ENCODE measurements at regions not wholly inside any gene's neighbourhood (a gene's known extent, or its start where the extent isn't known, plus 50 kb on each side); places are given as distances from the start of the nearest gene placed in this dataset.

- no peak for TF ChIP-seq CTCF (IDR thresholded peaks at IDR 0.05; ENCODE audit: low read depth, low read length)
These were observed 135.1 kb downstream of the CHIC2 start for GRCh38 chr4:53929311-53929710.

GRCh38 chr4:53928825-53929224, 135.6 kb downstream of the CHIC2 start:
- no peak for TF ChIP-seq CTCF (IDR thresholded peaks at IDR 0.05; ENCODE audit: low read depth, low read length)
- no peak overlapping the region for H3K4me3 ChIP-seq (ENCODE audit: low read depth, low read length)

More at GRCh38 chr4:53929311-53929710, 135.1 kb downstream of the CHIC2 start:
- H3K4me3 ChIP-seq (ENCODE audit: low read depth, low read length) = no peak overlapping the region

- TF ChIP-seq CTCF (IDR thresholded peaks at IDR 0.05; ENCODE audit: low read depth, low read length) = no peak
- H3K4me3 ChIP-seq (ENCODE audit: low read depth, low read length) = no peak overlapping the region
These were observed 139.3 kb downstream of the CHIC2 start for GRCh38 chr4:53925050-53925605.

GRCh38 chr4:53924333-53925049, 139.9 kb downstream of the CHIC2 start:
- TF ChIP-seq CTCF (IDR thresholded peaks at IDR 0.05; ENCODE audit: low read depth, low read length) = no peak
- H3K4me3 ChIP-seq (ENCODE audit: low read depth, low read length) = no peak overlapping the region

- no peak for TF ChIP-seq CTCF (IDR thresholded peaks at IDR 0.05; ENCODE audit: low read depth, low read length)
- H3K4me3 ChIP-seq (ENCODE audit: low read depth, low read length) = no peak overlapping the region
These were observed 140.5 kb downstream of the CHIC2 start for GRCh38 chr4:53923921-53924320.

GRCh38 chr4:53921856-53922255, 142.5 kb downstream of the CHIC2 start:
- TF ChIP-seq CTCF (IDR thresholded peaks at IDR 0.05; ENCODE audit: low read depth, low read length) = no peak
- no peak overlapping the region for H3K4me3 ChIP-seq (ENCODE audit: low read depth, low read length)

GRCh38 chr4:53920883-53921282, 143.5 kb downstream of the CHIC2 start:
- no peak for TF ChIP-seq CTCF (IDR thresholded peaks at IDR 0.05; ENCODE audit: low read depth, low read length)
- H3K4me3 ChIP-seq (ENCODE audit: low read depth, low read length) = no peak overlapping the region
